ENCODE measurements at regions not wholly inside any gene's neighbourhood (a gene's known extent, or its start where the extent isn't known, plus 50 kb on each side); places are given as distances from the start of the nearest gene placed in this dataset.
"Not testable (repeated sequence)": the region's sequence is repeated elsewhere in the genome, so short reads cannot be mapped to it uniquely, and the experiment has no call there.

DNA sequence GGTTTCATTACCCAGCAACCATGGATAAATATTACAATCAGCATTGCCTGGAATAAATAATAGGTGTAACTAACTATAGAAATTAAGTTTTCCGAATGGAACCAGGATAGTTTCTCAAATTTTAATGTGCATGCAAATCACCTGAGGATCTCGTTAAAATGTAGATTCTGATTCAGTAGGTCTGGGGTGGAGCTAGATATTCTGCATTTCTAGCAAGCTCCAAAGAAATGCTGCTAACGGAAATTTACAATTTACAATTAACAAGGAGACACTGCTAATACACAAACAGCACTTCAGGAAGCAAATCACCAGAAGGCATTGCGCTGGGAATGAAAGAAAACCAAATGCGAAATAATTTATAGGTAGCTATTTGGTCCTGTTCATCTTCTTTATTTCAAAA, 597.5 kb upstream of the KLF12 start:
- DNase-seq (ENCODE audit: low spot score): no peak
- TF ChIP-seq, protein P1, sequence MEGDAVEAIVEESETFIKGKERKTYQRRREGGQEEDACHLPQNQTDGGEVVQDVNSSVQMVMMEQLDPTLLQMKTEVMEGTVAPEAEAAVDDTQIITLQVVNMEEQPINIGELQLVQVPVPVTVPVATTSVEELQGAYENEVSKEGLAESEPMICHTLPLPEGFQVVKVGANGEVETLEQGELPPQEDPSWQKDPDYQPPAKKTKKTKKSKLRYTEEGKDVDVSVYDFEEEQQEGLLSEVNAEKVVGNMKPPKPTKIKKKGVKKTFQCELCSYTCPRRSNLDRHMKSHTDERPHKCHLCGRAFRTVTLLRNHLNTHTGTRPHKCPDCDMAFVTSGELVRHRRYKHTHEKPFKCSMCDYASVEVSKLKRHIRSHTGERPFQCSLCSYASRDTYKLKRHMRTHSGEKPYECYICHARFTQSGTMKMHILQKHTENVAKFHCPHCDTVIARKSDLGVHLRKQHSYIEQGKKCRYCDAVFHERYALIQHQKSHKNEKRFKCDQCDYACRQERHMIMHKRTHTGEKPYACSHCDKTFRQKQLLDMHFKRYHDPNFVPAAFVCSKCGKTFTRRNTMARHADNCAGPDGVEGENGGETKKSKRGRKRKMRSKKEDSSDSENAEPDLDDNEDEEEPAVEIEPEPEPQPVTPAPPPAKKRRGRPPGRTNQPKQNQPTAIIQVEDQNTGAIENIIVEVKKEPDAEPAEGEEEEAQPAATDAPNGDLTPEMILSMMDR (IDR thresholded peaks at IDR 0.05; ENCODE audit: extremely low read depth, missing control alignments): no peak

DNA sequence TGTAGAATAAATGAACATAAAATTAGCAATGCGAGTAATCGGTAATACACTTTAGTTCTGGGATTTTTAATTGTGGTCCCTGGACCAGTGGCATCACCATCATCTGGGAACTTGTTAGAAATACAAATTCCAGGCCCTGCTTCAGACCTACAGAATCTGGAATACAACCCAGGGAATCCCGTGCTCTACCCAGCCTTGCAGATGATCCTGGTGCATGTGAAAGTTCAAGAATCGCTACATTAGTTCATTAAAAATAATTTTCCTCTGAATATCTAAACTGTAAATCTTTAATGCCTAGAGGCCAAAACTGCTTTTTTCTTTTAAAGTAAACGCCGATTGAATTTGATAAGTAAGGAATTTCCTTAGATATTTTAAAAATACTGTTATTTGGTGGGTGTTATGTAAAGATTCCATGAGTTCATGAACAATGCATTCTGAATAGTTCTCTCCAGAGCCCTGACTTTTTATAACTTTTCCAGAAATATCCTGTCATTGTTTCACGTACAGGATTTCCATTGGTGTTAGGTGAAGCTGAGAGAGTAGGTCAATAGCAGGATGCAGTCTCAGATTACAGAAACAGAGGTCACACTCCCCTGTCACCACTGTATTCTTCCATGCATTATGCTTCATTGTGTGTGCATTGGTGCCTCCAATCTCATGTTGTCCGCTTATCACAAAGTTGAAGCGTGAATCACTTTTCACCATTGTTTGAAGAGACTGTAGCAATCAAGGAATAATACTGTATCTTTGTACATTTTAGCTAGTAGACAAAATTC, 596.5 kb upstream of the KLF12 start:
- TF ChIP-seq, protein P1 (IDR thresholded peaks at IDR 0.05; ENCODE audit: extremely low read depth, missing control alignments): no peak
- no peak for DNase-seq (ENCODE audit: low spot score)

DNA sequence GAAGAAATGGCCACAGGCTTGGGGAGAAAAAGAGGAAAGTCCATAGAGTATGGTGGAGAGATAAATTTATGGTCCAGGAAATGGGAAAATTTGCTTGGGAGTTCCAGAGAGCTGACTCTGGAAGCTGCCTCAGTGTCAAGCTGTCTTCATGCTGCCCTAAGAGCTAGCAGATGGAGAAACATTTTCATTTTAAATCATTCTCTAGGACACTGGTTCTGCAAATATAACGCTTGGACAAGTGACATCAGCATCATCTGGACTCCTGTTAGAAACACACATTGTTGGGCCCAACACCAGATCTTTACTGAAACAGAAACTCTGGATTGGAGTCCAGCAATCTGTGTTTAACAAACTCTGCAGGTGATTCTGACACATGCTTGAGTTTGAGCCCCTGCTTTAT, 592.0 kb upstream of the KLF12 start:
- DNase-seq (ENCODE audit: low spot score): no peak
- TF ChIP-seq, protein P1 (IDR thresholded peaks at IDR 0.05; ENCODE audit: extremely low read depth, missing control alignments): no peak

DNA sequence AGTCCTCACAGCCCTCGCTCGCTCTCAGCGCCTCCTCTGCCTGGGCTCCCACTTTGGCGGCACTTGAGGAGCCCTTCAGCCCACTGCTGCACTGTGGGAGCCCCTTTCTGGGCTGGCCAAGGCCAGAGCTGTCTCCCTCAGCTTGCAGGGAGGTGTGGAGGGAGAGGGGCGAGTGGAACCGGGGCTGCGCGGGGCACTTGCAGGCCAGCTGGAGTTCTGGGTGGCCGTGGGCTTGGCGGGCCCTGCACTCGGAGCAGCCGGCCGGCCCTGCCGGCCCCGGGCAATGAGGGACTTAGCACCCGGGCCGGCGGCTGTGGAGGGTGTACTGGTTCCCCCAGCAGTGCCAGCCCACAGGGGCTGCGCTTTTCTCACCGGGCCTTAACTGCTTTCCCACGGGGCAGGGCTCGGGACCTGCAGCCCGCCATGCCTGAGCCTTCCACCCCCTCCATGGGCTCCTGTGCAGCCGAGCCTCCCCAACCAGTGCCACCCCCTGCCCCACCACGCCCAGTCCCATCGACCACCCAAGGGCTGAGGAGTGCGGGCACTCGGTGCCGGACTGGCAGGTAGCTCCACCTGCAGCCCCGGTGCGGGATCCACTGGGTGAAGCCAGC, 584.1 kb upstream of the KLF12 start:
- DNase-seq (ENCODE audit: low spot score): not testable (repeated sequence)

DNA sequence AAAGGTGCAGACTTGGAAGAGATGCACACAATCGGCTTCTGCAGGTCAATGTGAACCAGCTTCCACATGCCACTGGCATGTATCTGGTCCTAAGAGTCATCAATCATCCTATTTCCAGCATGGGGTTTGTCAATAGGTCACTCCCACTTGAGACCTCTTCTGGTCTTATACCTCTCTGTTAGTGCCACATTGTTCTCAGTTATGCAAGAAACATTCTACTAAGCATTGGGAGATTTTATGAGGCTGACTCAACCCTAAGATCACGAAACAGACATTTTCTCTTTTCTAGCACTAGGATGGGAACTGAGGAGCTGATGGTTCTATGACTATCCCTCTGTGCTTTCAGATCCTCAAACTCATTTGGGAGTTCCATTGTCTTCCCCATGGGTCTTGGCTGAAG, 581.5 kb upstream of the KLF12 start:
- TF ChIP-seq, protein P1 (IDR thresholded peaks at IDR 0.05; ENCODE audit: extremely low read depth, missing control alignments): no peak
- DNase-seq (ENCODE audit: low spot score): no peak

DNA sequence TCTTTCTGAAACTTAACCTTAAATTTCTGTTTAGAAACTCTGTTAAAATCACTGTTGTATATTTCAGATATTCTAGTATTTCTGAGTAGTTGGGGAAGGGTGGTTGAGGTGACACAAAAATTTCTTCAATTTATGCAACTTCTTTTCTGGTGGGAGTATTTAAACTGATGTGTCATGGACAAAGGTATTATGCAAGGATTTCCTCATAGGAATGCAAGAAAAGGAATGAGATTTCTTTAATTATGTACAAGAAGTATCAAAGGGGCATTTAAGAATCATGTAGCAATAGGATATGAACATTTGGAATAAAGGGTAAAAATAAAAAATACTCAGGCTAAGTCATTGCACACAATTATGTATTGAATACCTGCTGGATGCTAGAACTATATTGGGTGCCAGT, 575.8 kb upstream of the KLF12 start:
- TF ChIP-seq, protein P1 (IDR thresholded peaks at IDR 0.05; ENCODE audit: extremely low read depth, missing control alignments): no peak
- no peak for DNase-seq (ENCODE audit: low spot score)

DNA sequence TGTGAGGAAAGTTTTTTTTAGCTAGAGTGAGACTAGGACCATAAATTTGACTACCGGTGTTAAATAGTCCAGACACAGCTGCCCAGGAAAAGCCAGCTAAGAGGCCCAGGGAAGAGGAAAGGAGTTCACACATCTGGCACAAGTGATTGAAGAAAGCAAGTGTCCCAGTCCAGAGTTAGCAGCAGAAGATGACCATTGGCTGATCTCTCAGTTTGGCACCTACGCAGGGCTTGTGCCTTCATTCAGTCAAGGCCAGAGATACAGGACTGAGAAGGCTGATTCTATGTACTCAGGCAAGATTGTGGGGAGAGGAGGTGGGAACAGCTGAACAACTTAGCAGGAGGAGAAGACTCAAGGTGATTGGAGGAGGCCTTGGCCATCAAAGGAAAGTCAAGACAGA, 575.0 kb upstream of the KLF12 start:
- DNase-seq (ENCODE audit: low spot score): no peak

More for the DNA sequence above, 575.0 kb upstream of the KLF12 start:
- TF ChIP-seq, protein P1 (IDR thresholded peaks at IDR 0.05; ENCODE audit: extremely low read depth, missing control alignments): no peak
